ENCODE measurements at regions not wholly inside any gene's neighbourhood (a gene's known extent, or its start where the extent isn't known, plus 50 kb on each side); places are given as distances from the start of the nearest gene placed in this dataset.
A peak's percentile ranks its signal among the peaks of the same experiment; 100 is the strongest.
"Not testable (repeated sequence)": the region's sequence is repeated elsewhere in the genome, so short reads cannot be mapped to it uniquely, and the experiment has no call there.

GRCh38 chr2:44061876-44062275, 66.1 kb upstream of the LRPPRC start:
- Histone ChIP-seq H3K27ac (replicated peaks) (no peak overlapping the region), H3K4me3 (replicated peaks; ENCODE audit: insufficient read depth, low read length) (no peak overlapping the region), H3K27me3 (ENCODE audit: insufficient read depth, poor library complexity, severe bottlenecking) (no peaks in the 10 kb centered on the region)
- TF ChIP-seq SPI1 (IDR thresholded peaks at IDR 0.05; ENCODE audit: borderline replicate concordance, low read depth) (no peak), GABPA (IDR thresholded peaks at IDR 0.05; ENCODE audit: low read depth) (no peak), CTCF (IDR thresholded peaks at IDR 0.05; ENCODE audit: insufficient read depth, low read length) (no peak), REST (IDR thresholded peaks at IDR 0.05; ENCODE audit: insufficient replicate concordance, low read depth) (no peak)
- DNase-seq (ENCODE audit: low read depth in 1 of 2, low spot score in 1 of 2) = peak in 1 of 2 experiments; percentile 37

GRCh38 chr2:44063033-44063432, 67.2 kb upstream of the LRPPRC start:
- no peak for TF ChIP-seq POLR2AphosphoS5 (IDR thresholded peaks at IDR 0.05; ENCODE audit: low read depth)
- no peak for TF ChIP-seq REST (IDR thresholded peaks at IDR 0.05; ENCODE audit: insufficient replicate concordance, low read depth)
- TF ChIP-seq CTCF (IDR thresholded peaks at IDR 0.05; ENCODE audit: insufficient read depth, low read length) = no peak
- H3K27me3 ChIP-seq (ENCODE audit: insufficient read depth, poor library complexity, severe bottlenecking) = no peaks in the 10 kb centered on the region
- no peak for DNase-seq (ENCODE audit: low read depth in 1 of 2, low spot score in 1 of 2)

GRCh38 chr2:44064281-44064680, 68.5 kb upstream of the LRPPRC start:
- not testable (repeated sequence) for H3K4me3 ChIP-seq (replicated peaks; ENCODE audit: insufficient read depth, low read length); H3K27ac ChIP-seq (replicated peaks); H3K27me3 ChIP-seq (ENCODE audit: insufficient read depth, poor library complexity, severe bottlenecking); DNase-seq (ENCODE audit: low read depth in 1 of 2, low spot score in 1 of 2)

More at GRCh38 chr2:44063033-44063432, 67.2 kb upstream of the LRPPRC start:
- Histone ChIP-seq H3K27ac (replicated peaks) (no peak overlapping the region), H3K4me3 (replicated peaks; ENCODE audit: insufficient read depth, low read length) (no peak overlapping the region)

GRCh38 chr2:44067012-44067790, 71.4 kb upstream of the LRPPRC start:
- not testable (repeated sequence) for DNase-seq (ENCODE audit: low read depth in 1 of 2, low spot score in 1 of 2); H3K27me3 ChIP-seq (ENCODE audit: insufficient read depth, poor library complexity, severe bottlenecking); H3K27ac ChIP-seq (replicated peaks); H3K4me3 ChIP-seq (replicated peaks; ENCODE audit: insufficient read depth, low read length)

- not testable (repeated sequence) for H3K4me3 ChIP-seq (replicated peaks; ENCODE audit: insufficient read depth, low read length); DNase-seq (ENCODE audit: low read depth in 1 of 2, low spot score in 1 of 2)
Measured at GRCh38 chr2:44067791-44068181, 72.0 kb upstream of the LRPPRC start.

More at GRCh38 chr2:44067791-44068181, 72.0 kb upstream of the LRPPRC start:
- H3K27ac ChIP-seq (replicated peaks); H3K27me3 ChIP-seq (ENCODE audit: insufficient read depth, poor library complexity, severe bottlenecking): not testable (repeated sequence)

All from HL-60 (cell line).